ENCODE measurements at regions not wholly inside any gene's neighbourhood (a gene's known extent, or its start where the extent isn't known, plus 50 kb on each side); places are given as distances from the start of the nearest gene placed in this dataset.

GRCh38 chr17:6213859-6214258 is 143.7 kb downstream of the WSCD1 start:
- no peak overlapping the region for H3K27ac ChIP-seq
- no peaks in the 10 kb centered on the region for H3K36me3 ChIP-seq
- TF ChIP-seq POLR2AphosphoS5 (IDR thresholded peaks at IDR 0.05) (no peak), EP300 (IDR thresholded peaks at IDR 0.05) (no peak), CTCF (IDR thresholded peaks at IDR 0.05) (no peak), POLR2A (IDR thresholded peaks at IDR 0.05) (no peak)
- 91% methylated on average over 4 of the region's 4 CpGs for WGBS
- H3K9me3 ChIP-seq = no peaks in the 10 kb centered on the region
- H3K4me3 ChIP-seq = no peak overlapping the region
- H3K4me1 ChIP-seq = no peaks in the 10 kb centered on the region
- no peak for DNase-seq (ENCODE audit: low spot score in 2 of 2)
- H3K27me3 ChIP-seq = peaks cover 10% of the 10 kb centered on the region

- Histone ChIP-seq H3K27ac (no peak overlapping the region), H3K4me3 (no peak overlapping the region), H3K4me1 (no peaks in the 10 kb centered on the region), H3K27me3 (peaks cover 17% of the 10 kb centered on the region), H3K36me3 (no peaks in the 10 kb centered on the region), H3K9me3 (no peaks in the 10 kb centered on the region)
- WGBS = 77% methylated on average over 5 of the region's 5 CpGs
- no peak for DNase-seq (ENCODE audit: low spot score in 2 of 2)
- TF ChIP-seq POLR2A (IDR thresholded peaks at IDR 0.05) (no peak), EP300 (IDR thresholded peaks at IDR 0.05) (no peak), CTCF (IDR thresholded peaks at IDR 0.05) (no peak), POLR2AphosphoS5 (IDR thresholded peaks at IDR 0.05) (no peak)
Measured at GRCh38 chr17:6212766-6213165, 142.6 kb downstream of the WSCD1 start.

GRCh38 chr17:6209829-6210228 is 139.7 kb downstream of the WSCD1 start:
- H3K27me3 ChIP-seq = peaks cover 20% of the 10 kb centered on the region
- no peaks in the 10 kb centered on the region for H3K4me1 ChIP-seq
- no peak for DNase-seq (ENCODE audit: low spot score in 2 of 2)
- TF ChIP-seq EP300 (IDR thresholded peaks at IDR 0.05) = no peak
- no peak for TF ChIP-seq CTCF (IDR thresholded peaks at IDR 0.05)
- no peak for TF ChIP-seq POLR2A (IDR thresholded peaks at IDR 0.05)
- TF ChIP-seq POLR2AphosphoS5 (IDR thresholded peaks at IDR 0.05) = no peak
- H3K9me3 ChIP-seq = no peaks in the 10 kb centered on the region
- H3K4me3 ChIP-seq = no peak overlapping the region
- no peaks in the 10 kb centered on the region for H3K36me3 ChIP-seq
- no peak overlapping the region for H3K27ac ChIP-seq
- WGBS = 81% methylated on average over 5 of the region's 5 CpGs

- Histone ChIP-seq H3K36me3 (no peaks in the 10 kb centered on the region), H3K27me3 (peaks cover 20% of the 10 kb centered on the region), H3K27ac (no peak overlapping the region), H3K9me3 (no peaks in the 10 kb centered on the region), H3K4me3 (no peak overlapping the region), H3K4me1 (no peaks in the 10 kb centered on the region)
- WGBS = 76% methylated on average over 16 of the region's 16 CpGs
- TF ChIP-seq POLR2A (IDR thresholded peaks at IDR 0.05) (no peak), EP300 (IDR thresholded peaks at IDR 0.05) (no peak), POLR2AphosphoS5 (IDR thresholded peaks at IDR 0.05) (no peak), CTCF (IDR thresholded peaks at IDR 0.05) (no peak)
- DNase-seq (ENCODE audit: low spot score in 2 of 2) = no peak
Measured at GRCh38 chr17:6208608-6209180, 138.5 kb downstream of the WSCD1 start.

GRCh38 chr17:6205525-6205924 is 135.3 kb downstream of the WSCD1 start:
- TF ChIP-seq EP300 (IDR thresholded peaks at IDR 0.05) = no peak
- no peak for TF ChIP-seq POLR2A (IDR thresholded peaks at IDR 0.05)
- no peak for TF ChIP-seq CTCF (IDR thresholded peaks at IDR 0.05)
- TF ChIP-seq POLR2AphosphoS5 (IDR thresholded peaks at IDR 0.05) = no peak
- WGBS = 89% methylated on average over 6 of the region's 6 CpGs
- peaks cover 25% of the 10 kb centered on the region for H3K27me3 ChIP-seq
- no peak for DNase-seq (ENCODE audit: low spot score in 2 of 2)
- H3K4me3 ChIP-seq = no peak overlapping the region
- H3K27ac ChIP-seq = no peak overlapping the region
- H3K36me3 ChIP-seq = no peaks in the 10 kb centered on the region
- H3K9me3 ChIP-seq = no peaks in the 10 kb centered on the region
- no peaks in the 10 kb centered on the region for H3K4me1 ChIP-seq

All from suprapubic skin (tissue), 4 donors.